ENCODE measurements at regions not wholly inside any gene's neighbourhood (a gene's known extent, or its start where the extent isn't known, plus 50 kb on each side); places are given as distances from the start of the nearest gene placed in this dataset.
A peak's percentile ranks its signal among the peaks of the same experiment; 100 is the strongest.

GRCh38 chr11:86861810-86862209 lies 61.5 kb downstream of the PRSS23 start:
- Histone ChIP-seq H3K27ac (no peak overlapping the region), H3K27me3 (no peaks in the 10 kb centered on the region), H3K9me3 (no peaks in the 10 kb centered on the region), H3K36me3 (no peaks in the 10 kb centered on the region), H3K4me1 (no peaks in the 10 kb centered on the region), H3K4me3 (replicated peaks in 1 of 3) (no peak overlapping the region)
- no peak for DNase-seq
- 93 to 95% methylated on average over 6 of the region's 6 CpGs for WGBS, 2 donors
- no peak for TF ChIP-seq POLR2A (IDR thresholded peaks at IDR 0.05)
- TF ChIP-seq, protein P1, sequence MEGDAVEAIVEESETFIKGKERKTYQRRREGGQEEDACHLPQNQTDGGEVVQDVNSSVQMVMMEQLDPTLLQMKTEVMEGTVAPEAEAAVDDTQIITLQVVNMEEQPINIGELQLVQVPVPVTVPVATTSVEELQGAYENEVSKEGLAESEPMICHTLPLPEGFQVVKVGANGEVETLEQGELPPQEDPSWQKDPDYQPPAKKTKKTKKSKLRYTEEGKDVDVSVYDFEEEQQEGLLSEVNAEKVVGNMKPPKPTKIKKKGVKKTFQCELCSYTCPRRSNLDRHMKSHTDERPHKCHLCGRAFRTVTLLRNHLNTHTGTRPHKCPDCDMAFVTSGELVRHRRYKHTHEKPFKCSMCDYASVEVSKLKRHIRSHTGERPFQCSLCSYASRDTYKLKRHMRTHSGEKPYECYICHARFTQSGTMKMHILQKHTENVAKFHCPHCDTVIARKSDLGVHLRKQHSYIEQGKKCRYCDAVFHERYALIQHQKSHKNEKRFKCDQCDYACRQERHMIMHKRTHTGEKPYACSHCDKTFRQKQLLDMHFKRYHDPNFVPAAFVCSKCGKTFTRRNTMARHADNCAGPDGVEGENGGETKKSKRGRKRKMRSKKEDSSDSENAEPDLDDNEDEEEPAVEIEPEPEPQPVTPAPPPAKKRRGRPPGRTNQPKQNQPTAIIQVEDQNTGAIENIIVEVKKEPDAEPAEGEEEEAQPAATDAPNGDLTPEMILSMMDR (IDR thresholded peaks at IDR 0.05) = no peak
- intact Hi-C loops (cut with DNase I) = loop anchor here (10.0 kb wide), 1 partner anchor 433 kb away; no protein-coding TSS in a partner anchor

DNA sequence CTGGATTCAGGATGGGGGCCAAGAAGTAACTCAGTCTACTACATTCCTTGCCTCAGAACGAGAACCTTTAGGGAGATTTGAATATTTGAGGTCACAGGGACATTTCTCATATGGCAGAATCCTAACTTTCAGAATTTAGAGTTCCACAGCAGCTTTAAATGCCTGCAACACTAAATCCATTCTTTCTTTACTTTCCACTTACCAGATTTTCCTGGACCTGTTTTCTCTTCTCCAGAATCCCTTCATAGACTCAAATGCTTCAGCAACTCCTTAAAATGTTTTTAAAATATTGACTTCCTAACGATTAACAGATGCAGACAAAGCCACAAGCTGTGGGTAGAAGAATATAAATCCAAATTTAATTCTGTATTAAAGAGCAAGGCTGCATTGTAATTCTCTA lies 63.1 kb downstream of the PRSS23 start:
- Histone ChIP-seq H3K27ac (no peak overlapping the region), H3K4me3 (replicated peaks in 1 of 3) (no peak overlapping the region), H3K4me1 (no peaks in the 10 kb centered on the region), H3K27me3 (no peaks in the 10 kb centered on the region), H3K36me3 (no peaks in the 10 kb centered on the region), H3K9me3 (no peaks in the 10 kb centered on the region)
- intact Hi-C loops (cut with DNase I) = loop anchor here (10.0 kb wide), 1 partner anchor 431 kb away; no protein-coding TSS in a partner anchor
- TF ChIP-seq, protein P1 (IDR thresholded peaks at IDR 0.05) = no peak
- TF ChIP-seq POLR2A (IDR thresholded peaks at IDR 0.05) = no peak
- DNase-seq = no peak
- WGBS, 2 donors = 52 to 65% methylated on average over 2 of the region's 2 CpGs

DNA sequence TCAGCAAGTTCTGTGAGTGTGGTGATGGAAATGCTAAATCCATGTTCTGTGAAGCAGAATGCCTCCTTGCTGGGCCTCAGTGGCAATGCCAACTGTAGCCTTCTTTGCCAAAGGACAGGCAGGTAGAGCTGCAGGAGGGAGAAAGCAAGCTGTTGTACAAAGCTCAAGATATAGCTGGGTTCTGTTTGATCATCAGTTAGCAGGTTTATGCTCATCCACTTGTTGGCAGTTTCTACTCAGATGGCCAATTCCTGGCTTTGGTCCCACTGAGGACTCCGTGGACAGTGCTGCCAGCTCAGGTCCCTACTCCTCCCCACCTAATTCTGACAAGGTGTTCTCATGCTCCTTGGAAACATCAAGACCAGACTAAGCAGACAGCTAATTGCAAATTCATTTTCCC lies 65.1 kb downstream of the PRSS23 start:
- H3K36me3 ChIP-seq = no peaks in the 10 kb centered on the region
- H3K4me1 ChIP-seq = no peaks in the 10 kb centered on the region
- H3K9me3 ChIP-seq = no peaks in the 10 kb centered on the region
- intact Hi-C loops (cut with DNase I) = loop anchor here (5.0 to 10.0 kb wide), 2 partner anchors 57 to 429 kb away; no protein-coding TSS in a partner anchor
- no peaks in the 10 kb centered on the region for H3K27me3 ChIP-seq
- TF ChIP-seq POLR2A (IDR thresholded peaks at IDR 0.05) = no peak
- TF ChIP-seq, protein P1 (IDR thresholded peaks at IDR 0.05) = no peak
- no peak overlapping the region for H3K27ac ChIP-seq
- DNase-seq = no peak
- H3K4me3 ChIP-seq (replicated peaks in 1 of 3) = no peak overlapping the region
- WGBS, 2 donors = 71 to 94% methylated on average over 1 of the region's 1 CpG

DNA sequence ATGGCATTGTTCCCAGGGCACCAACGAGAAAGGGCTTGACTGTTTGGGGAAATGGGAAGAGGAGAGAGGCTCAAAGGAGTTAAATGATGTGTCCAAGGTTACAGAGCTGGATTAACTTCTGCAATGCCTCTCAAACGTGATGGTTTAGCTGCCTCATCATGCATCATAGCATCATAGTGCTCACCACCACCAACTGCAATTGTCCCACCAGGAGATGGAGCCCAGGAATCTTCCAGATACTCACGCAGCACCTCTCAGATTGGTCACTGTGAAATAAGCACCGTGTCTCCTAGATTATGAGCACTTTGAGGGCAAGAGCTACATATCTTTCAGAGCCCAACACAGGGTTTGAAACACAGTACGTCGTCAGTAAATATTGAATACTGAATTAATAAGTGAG lies 69.2 kb downstream of the PRSS23 start:
- intact Hi-C loops (cut with DNase I) = loop anchor here (5.0 to 10.0 kb wide), 2 partner anchors 53 to 425 kb away; no protein-coding TSS in a partner anchor
- H3K27ac ChIP-seq = no peak overlapping the region
- no peak overlapping the region for H3K4me3 ChIP-seq (replicated peaks in 1 of 3)
- no peaks in the 10 kb centered on the region for H3K27me3 ChIP-seq
- no peaks in the 10 kb centered on the region for H3K9me3 ChIP-seq
- H3K4me1 ChIP-seq = no peaks in the 10 kb centered on the region
- H3K36me3 ChIP-seq = no peaks in the 10 kb centered on the region
- WGBS, 2 donors = 55 to 58% methylated on average over 6 of the region's 6 CpGs
- TF ChIP-seq POLR2A (IDR thresholded peaks at IDR 0.05) = no peak
- TF ChIP-seq, protein P1 (IDR thresholded peaks at IDR 0.05) = no peak
- no peak for DNase-seq

DNA sequence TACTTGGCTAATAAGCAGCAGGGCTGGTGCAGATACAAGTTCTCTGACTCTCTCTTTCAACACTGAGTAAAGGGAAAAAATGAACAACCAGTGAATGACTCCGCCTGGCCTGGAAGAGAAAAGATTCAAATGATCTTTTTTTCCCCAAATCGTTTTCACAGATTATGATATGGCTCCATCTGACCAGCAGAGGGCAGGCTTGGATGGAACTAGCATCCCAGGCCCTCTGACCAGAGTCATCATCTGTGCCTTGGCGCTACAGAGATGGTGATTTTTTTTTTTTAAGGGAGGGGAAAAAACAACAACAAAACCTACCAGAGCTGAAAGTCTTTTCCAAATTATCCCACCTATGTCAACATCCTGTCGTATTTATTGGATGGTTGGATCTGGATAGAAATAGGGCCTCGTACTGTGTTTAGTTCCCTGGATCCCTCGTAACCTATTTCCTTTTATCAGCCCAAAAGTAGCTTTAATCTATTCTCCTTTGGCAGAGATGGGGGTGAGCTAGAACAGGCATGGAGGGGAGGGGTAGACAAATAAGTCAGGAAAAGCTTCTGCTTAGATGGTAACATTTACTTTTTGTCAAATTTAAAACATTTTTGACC lies 69.7 kb downstream of the PRSS23 start:
- 28 to 36% methylated on average over 6 of the region's 6 CpGs for WGBS, 2 donors
- DNase-seq = peak; percentile 63 to 71
- H3K4me1 ChIP-seq = no peaks in the 10 kb centered on the region
- H3K27me3 ChIP-seq = no peaks in the 10 kb centered on the region
- TF ChIP-seq POLR2A (IDR thresholded peaks at IDR 0.05) = no peak
- TF ChIP-seq, protein P1 (IDR thresholded peaks at IDR 0.05) = peak; percentile 58 to 86 (median 72)
- H3K27ac ChIP-seq = no peak overlapping the region
- no peak overlapping the region for H3K4me3 ChIP-seq (replicated peaks in 1 of 3)
- no peaks in the 10 kb centered on the region for H3K36me3 ChIP-seq
- H3K9me3 ChIP-seq = no peaks in the 10 kb centered on the region
- intact Hi-C loops (cut with DNase I) = loop anchor here (5.0 to 10.0 kb wide), 3 partner anchors 52 to 555 kb away; no protein-coding TSS in a partner anchor
